ENCODE measurements at regions not wholly inside any gene's neighbourhood (a gene's known extent, or its start where the extent isn't known, plus 50 kb on each side); places are given as distances from the start of the nearest gene placed in this dataset.
A peak's percentile ranks its signal among the peaks of the same experiment; 100 is the strongest.

GRCh38 chr14:104431351-104431928 is 148.1 kb upstream of the C14orf180 start:
- Mint-ChIP-seq H3K4me3 (no peak overlapping the region), H3K27me3 (peaks cover 15% of the 10 kb centered on the region), H3K4me1 (ENCODE audit: low read depth) (no peaks in the 10 kb centered on the region), H3K9me3 (no peaks in the 10 kb centered on the region), H3K36me3 (ENCODE audit: low read depth) (no peaks in the 10 kb centered on the region), H3K27ac (no peak overlapping the region)
- Histone ChIP-seq H3K27me3 (ENCODE audit: control insufficient read depth in 1 of 2, insufficient read depth in 2 of 2, low read length in 2 of 2) (peaks cover 0 to 2% of the 10 kb centered on the region in 2 experiments), H3K27ac (ENCODE audit: low read depth in 1 of 2, low read length in 2 of 2) (no peak overlapping the region), H3K9me3 (ENCODE audit: control insufficient read depth in 1 of 2, insufficient read depth in 1 of 2, low read length in 2 of 2) (no peaks in the 10 kb centered on the region), H3K4me1 (ENCODE audit: insufficient read depth, low read length) (peaks cover 2% of the 10 kb centered on the region), H3K4me3 (ENCODE audit: low read length) (no peak overlapping the region), H3K36me3 (ENCODE audit: insufficient read depth, low read length) (no peaks in the 10 kb centered on the region)
- no peak for DNase-seq
- TF ChIP-seq CTCF (IDR thresholded peaks at IDR 0.05) = no peak
- POLR2A ChIA-PET = no interaction called here
- CTCF ChIA-PET = no interaction called here
- intact Hi-C loops (cut with DNase I, micrococcal nuclease) = no loop called here
- no peak for ATAC-seq (ENCODE audit: poor library complexity)

GRCh38 chr14:104431929-104432541 is 147.5 kb upstream of the C14orf180 start:
- H3K36me3 Mint-ChIP-seq (ENCODE audit: low read depth) = no peaks in the 10 kb centered on the region
- Histone ChIP-seq H3K27ac (ENCODE audit: low read depth in 1 of 2, low read length in 2 of 2) (no peak overlapping the region), H3K27me3 (ENCODE audit: control insufficient read depth in 1 of 2, insufficient read depth in 2 of 2, low read length in 2 of 2) (peaks cover 0 to 2% of the 10 kb centered on the region in 2 experiments), H3K4me3 (ENCODE audit: low read length) (no peak overlapping the region), H3K4me1 (ENCODE audit: insufficient read depth, low read length) (peaks cover 2% of the 10 kb centered on the region), H3K36me3 (ENCODE audit: insufficient read depth, low read length) (no peaks in the 10 kb centered on the region), H3K9me3 (ENCODE audit: control insufficient read depth in 1 of 2, insufficient read depth in 1 of 2, low read length in 2 of 2) (no peaks in the 10 kb centered on the region)
- POLR2A ChIA-PET = no interaction called here
- DNase-seq (peak in 1 of 14 experiments; percentile 26), ATAC-seq (ENCODE audit: poor library complexity) (no peak)
- H3K4me3 Mint-ChIP-seq = no peak overlapping the region
- H3K27me3 Mint-ChIP-seq = peaks cover 15% of the 10 kb centered on the region
- intact Hi-C loops (cut with DNase I, micrococcal nuclease) = no loop called here
- no peaks in the 10 kb centered on the region for H3K9me3 Mint-ChIP-seq
- CTCF ChIA-PET = no interaction called here
- H3K27ac Mint-ChIP-seq = no peak overlapping the region
- no peaks in the 10 kb centered on the region for H3K4me1 Mint-ChIP-seq (ENCODE audit: low read depth)
- no peak for TF ChIP-seq CTCF (IDR thresholded peaks at IDR 0.05)

- DNase-seq (peak in 2 of 14 experiments; percentile 7 to 25), ATAC-seq (ENCODE audit: poor library complexity) (no peak)
- intact Hi-C loops (cut with DNase I, micrococcal nuclease) = no loop called here
- no peak for TF ChIP-seq CTCF (IDR thresholded peaks at IDR 0.05)
- H3K4me1 ChIP-seq (ENCODE audit: insufficient read depth, low read length) = peaks cover 2% of the 10 kb centered on the region
- H3K27ac ChIP-seq (ENCODE audit: low read depth in 1 of 2, low read length in 2 of 2) = no peak overlapping the region
- Mint-ChIP-seq H3K36me3 (ENCODE audit: low read depth) (no peaks in the 10 kb centered on the region), H3K4me1 (ENCODE audit: low read depth) (no peaks in the 10 kb centered on the region), H3K4me3 (no peak overlapping the region), H3K27me3 (peaks cover 15% of the 10 kb centered on the region), H3K27ac (no peak overlapping the region), H3K9me3 (no peaks in the 10 kb centered on the region)
- peaks cover 0 to 2% of the 10 kb centered on the region in 2 experiments for H3K27me3 ChIP-seq (ENCODE audit: control insufficient read depth in 1 of 2, insufficient read depth in 2 of 2, low read length in 2 of 2)
- ChIA-PET POLR2A (no interaction called here), CTCF (no interaction called here)
- H3K9me3 ChIP-seq (ENCODE audit: control insufficient read depth in 1 of 2, insufficient read depth in 1 of 2, low read length in 2 of 2) = no peaks in the 10 kb centered on the region
- H3K4me3 ChIP-seq (ENCODE audit: low read length) = no peak overlapping the region
- H3K36me3 ChIP-seq (ENCODE audit: insufficient read depth, low read length) = no peaks in the 10 kb centered on the region
Measured at GRCh38 chr14:104432611-104433231, 146.8 kb upstream of the C14orf180 start.
